ENCODE measurements at regions not wholly inside any gene's neighbourhood (a gene's known extent, or its start where the extent isn't known, plus 50 kb on each side); places are given as distances from the start of the nearest gene placed in this dataset.
"Not testable (repeated sequence)": the region's sequence is repeated elsewhere in the genome, so short reads cannot be mapped to it uniquely, and the experiment has no call there.

DNA sequence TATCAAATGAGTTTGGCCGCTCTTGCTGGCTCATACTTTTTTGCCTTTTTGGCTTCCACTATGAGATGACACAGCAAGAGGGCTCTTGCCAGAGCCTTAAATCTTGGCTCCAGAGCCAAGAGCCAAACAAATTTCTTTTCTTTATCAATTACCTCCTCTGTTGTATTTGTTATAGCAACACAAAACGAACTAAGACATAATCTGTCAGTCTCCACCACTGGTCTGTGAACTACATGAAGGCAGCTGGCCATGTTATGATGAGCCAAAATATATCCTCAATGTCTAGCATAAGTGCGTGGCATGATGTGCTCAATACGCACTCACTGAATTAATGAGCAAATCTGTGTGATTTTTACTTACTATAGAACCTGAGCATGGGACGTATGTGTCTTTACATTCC lies 220.0 kb upstream of the ZNF217 start:
- DNase-seq, result no peak

DNA sequence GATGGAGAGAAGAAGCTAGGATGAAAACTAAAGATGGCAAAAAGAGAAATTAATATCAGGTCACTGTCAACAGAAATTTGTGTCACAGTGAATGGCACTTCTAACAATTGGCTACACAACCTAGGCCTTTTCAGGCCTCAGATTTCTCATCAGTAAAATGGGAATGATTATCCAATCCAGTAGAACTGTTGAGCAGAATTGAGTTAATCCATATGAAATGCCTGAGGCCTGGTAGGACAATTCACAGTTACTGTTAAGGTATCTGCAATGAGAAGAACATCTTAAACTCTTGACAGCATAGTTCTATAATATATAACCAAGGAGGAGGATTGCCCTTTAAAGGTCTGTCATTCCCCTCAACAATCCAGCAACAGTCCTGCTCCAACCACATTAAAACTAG lies 217.9 kb upstream of the ZNF217 start:
- no peak for DNase-seq

DNA sequence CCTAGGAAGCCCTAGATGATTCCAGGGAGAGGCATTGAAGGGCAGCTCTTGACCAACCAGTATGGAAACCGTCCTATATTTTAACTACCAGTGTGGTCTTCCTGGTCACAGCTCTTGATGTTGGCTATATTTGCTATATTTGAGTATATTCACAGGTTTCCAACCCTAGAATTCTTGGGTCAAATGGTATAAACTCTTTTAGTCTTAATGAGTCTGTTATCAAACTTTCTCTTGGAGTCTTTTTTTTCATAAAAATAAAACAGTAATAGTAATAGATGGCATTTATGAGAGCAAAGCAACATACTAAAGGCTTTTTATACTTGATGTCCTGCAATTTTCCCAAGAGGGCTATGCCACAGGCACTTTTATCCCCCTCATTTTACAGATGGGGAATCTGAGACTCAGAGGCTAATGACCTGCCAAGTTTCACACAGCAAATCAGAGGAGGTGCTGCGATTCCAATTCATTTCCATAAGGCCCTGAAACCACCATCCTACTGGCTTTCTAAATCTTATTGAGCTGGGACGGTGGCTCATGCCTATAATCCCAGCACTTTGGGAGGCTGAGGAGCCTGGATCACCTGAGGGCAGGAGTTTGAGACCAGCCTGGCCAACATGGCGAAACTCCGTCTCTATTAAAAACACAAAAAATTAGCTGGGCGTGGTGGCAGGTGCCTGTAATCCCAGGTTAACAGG lies 217.2 kb upstream of the ZNF217 start:
- no peak for DNase-seq

DNA sequence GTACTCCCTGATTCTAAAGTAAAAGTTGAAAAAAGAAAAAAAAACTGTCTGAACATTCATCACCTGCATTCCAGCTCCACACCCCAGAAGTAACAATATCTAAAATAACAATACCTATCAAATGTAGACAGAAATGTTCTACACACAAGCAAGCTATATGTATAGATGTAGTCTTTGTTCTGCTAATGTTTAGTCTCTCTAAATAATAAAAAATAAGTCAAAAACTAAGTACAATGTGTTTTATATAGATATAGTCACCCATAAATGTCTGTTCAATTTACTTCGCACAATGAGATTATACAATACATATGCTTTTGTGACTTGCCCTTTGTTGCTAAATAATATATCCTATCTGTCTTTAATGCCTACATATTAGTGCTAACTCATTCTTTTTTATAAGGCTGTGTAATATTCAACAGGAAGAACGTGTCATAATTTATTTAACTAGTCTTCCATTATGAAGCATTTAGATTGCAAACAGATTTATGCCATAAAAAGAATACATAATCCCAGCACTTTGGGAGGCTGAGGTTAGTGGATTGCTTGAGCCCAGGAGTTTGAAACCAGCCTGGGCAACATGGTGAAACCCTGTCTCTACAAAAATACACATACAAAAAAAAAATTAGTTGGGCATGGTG lies 216.2 kb upstream of the ZNF217 start:
- no peak for DNase-seq

DNA sequence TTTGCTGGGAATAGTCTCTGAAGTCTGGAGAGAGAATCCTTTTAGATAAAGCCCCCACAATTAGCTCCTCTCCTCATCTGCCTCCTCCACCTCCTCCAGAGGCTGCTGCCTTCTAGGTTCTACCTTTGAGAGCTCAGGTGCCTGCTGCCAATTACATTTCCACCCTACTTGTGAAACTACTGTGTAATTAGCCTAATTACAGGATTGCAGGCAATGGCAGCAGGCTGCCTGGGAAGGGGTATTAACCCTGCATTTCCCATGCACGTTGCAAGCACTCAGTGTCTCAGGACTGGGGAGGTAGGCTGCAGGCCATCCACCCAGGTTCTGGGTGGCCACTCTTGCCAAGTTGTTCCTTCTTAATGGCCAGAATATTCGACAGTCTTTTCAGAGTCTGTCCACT lies 215.6 kb upstream of the ZNF217 start:
- DNase-seq, result no peak

DNA sequence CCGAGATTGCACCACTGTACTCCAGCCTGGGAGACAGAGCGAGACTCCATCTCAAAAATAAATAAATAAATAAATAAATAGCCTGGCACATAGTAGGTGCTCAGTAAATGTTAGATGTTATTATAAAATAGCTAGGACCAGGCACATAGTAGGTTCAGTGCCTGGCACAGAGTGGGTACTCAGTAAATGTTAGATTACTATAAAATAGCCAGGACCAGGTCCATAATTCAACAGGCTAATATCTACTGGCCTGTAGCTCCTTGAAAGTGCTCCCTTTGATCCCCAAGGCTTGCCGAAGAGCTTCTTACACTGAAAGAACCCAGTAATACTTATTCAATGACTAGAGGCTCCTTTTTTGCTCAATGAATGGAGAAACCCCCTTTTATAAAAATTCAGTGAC lies 215.1 kb upstream of the ZNF217 start:
- no peak for DNase-seq

DNA sequence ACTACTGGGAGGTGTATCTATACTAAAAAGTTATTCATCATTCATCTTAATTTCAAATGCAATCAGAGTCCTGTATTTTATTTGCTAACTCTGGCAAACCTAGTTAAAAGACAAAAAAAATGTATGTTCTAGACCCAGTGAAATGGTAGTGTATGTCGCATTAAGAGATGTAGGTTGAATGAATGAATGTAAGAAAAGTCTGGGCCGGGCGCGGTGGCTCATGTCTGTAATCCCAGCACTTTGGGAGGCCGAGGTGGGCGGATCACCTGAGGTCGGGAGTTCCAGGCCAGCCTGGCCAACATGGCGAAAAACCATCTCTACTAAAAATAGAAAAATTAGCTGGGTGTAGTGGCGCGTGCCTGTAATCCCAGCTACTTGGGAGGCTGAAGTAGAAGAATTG lies 214.7 kb upstream of the ZNF217 start:
- not testable (repeated sequence) for DNase-seq

DNA sequence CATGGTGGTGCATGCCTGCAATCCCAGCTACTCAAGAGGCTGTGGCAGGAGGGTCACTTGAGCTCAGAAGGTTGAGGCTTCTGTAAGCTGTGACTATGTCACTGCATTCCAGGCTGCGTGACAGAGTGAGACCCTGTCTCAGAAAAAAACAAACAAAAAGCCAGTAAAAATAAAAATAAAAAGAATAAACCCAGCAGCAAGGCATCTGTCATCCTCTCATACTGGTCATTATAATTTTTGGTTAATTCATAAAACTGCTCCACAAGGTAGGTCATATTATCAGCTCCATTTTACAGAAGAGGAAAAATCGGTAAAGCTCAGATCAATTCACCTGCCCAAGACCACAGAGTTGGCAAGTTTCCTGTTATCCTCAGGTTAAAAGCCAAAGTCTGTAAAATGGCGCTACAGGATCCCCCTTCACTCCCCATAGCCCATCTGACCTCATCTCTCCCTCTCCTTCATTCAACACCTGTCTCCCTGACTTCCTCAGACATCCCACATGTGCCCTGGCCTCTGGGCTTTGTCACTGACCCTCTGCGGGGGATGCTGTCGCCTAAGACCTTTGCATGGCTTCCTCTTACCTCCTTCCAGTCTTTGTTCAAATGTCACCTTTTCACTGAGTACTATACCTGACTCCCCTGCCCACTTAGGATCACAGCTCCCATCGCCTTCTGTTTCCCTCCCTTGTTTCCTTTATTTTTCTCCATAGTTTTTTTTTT lies 213.2 kb upstream of the ZNF217 start:
- DNase-seq, result no peak

DNA sequence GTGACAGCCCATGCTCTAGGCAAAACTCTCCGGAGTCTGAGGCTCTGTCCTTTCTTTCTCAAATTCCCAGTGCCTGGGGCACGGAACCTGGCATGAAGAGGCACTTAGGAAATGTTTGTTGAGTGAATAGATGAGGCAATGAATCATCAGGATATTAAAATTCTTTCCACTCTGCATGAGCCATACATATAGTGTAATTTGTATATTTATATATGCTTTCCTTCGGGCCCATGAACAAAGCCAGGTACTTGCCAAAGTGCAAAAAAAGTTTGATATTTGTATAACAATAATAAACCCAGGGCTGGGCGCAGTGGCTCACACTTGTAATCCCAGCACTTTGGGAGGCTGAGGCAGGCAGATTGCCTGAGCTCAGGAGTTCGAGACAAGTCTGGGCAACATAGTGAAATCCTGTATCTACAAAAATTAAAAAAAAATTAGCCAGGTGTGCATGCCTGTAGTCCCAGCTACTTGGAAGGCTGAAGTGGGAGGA lies 212.3 kb upstream of the ZNF217 start:
- DNase-seq, result peak; percentile 36

DNA sequence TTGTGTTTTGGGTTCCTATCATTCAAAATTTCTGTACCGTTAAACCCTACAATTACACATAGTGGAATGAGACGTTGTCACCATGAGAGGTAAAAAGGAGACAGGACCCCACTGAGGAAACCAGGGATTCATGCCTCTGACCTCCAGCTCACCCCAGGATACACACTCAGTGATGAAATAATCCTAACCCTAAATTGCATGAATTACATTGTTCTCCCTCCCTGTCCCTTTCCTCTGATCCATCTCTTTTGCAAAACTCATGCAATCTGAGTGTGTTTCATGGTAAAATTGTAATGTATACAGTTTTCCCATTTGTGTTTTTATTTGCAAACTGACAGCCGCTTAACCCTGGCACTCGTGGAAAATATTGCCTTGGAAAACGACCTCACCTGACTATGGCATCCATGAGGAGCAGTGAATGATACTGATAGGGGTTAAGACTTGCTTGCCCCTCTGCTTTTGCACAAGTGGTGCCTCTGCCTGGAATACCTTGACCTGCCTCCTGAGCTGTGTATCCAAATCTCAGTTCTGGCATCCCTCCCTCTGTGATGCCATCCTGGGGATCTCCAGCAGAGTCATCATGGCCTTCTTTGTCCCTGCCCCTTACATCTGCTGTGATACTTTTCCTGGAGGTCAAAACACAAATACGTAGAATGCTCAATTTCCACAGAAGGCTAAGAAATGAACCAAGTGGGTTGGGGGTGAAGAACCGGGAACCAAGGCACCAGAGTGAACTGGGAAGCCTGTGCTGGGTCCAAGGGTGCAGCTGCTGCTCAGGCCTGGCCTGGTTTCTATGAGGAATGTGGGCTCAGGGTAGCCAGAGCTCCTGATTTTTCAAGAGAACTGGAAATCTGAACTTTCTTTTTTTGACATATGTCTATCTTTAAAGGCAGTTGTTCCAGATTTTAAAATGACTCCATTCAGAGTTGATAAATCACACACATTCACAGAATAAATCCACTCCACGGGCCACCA lies 211.6 kb upstream of the ZNF217 start:
- no peak for DNase-seq

DNA sequence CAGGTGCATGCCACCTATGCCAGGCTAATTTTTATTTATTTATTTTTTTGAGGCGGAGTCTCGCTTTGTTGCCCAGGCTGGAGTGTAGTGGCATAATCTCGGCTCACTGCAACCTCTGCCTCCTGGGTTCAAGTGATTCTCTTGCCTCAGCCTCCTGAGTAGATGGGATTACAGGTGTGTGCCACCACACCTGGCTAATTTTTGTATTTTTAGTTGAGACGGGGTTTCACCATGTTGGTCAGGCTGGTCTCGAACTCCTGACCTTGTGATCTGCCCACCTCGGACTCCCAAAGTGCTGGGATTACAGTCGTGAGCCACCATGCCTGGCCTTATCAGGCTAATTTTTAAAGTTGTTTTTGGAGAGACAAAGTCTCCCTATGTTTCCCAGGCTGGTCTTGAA lies 210.7 kb upstream of the ZNF217 start:
- DNase-seq, result not testable (repeated sequence)

DNA sequence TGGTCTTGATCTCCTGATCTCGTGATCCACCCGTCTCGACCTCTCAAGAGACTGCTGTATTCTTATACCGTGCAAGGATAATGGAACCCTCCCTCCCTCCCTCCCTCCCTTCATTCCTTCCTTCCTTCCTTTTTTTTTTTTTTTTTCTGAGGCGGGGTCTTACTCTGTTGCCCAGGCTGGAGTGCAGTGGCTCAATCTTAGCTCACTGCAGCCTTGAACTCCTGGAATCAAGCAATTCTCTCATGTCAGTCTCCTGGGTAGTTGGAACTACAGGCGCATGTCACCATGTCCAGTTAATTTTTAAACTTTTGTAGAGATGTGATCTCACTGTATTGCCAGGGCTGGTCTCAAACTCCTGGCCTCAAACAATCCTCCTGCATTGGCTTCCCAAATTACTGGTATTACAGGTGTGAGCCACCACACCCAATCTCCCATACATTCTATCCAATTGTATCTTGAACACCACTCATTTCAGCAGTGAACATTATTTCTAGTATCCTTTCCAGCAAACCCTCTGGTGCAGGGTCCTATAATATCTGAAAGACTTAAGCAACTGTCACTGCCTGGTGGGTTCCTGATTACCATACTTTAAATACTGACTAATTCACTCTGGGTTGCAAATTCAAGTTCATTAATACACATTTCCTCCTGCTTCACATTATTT lies 210.0 kb upstream of the ZNF217 start:
- DNase-seq, result no peak

DNA sequence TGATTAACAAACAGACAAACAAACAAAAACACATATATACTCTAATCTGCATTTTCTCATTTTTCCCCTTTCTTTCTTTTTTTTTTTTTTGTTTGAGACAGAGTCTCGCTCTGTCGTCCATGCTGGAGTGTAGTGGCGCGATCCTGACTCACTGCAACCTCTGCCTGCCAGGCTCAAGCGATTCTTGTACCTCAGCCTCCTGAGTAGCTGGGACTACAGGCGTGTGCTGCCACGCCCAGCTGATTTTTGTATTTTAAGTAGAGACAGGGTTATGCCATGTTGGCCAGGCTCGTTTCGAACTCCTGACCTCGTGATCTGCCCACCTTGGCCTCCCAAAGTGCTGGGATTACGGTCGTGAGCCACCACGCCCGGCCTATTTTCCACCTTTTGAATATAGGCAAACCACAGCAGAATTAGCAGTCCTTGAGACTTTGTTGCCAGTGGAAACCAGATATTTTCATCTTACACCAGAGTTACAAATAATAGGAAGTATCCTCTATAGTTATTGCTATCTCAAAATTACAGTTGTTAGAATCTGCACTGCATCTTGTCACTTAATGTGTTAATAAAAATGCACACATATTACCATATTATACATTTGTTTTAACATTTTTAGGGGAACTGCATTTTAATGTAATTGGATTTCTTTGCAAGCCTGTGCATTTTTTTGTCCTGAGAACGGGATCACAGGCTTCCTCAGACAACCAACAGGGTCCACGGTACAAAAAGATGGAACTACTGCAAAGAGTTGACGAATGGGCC lies 208.2 kb upstream of the ZNF217 start:
- no peak for DNase-seq

DNA sequence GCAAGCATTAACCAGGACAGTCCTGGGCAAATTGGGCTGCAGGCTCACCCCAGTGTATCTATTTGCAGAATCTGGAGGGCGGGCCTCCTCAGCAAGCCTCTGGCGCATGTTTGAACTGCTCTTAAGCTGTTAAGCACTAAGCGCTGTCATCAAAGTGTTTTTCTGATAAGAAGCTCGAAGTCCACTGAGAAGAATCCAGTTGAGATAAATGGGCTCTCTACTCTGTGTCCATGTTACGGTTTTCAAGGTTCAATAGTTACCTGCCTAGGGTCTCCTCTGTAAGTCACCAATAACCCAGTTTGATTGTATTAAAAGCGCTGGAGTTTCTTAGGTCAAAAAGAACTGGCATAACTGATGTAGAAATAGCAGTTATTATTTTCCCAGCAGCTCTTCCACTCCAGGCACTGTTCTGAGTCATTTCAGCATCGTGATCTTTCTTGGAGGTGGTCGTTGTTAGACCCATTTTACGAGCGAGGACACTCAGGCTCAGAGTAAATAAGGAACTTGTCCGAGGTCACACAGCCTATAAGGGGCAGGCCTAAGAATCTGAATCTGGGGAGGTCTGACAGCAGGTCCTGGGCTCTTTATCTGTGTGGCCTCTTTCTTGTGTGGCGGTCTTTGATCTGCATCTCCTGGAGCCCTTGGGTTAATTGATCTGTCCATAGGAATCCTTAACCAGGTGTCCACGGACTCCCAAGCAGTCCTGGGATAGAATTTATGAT lies 207.4 kb upstream of the ZNF217 start:
- DNase-seq, result peak; percentile 59

DNA sequence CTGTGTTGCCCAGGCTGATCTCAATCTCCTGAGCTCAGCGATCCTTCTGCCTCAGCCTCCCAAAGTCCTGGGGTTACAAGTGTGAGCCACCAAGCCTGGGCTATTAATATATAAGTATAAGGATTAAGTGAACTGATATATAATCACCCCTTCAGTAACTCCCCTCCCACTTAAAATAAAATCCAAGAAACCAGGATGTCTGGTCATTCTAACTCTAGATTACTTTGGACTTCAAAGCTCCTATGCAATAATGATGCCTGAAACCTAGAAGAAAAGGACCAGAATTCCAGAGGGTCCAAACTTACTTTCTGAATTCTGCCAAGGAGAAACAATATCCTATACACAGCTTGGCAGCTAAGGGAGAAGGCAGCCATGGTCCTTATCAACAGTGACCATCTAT lies 206.8 kb upstream of the ZNF217 start:
- DNase-seq, result no peak

DNA sequence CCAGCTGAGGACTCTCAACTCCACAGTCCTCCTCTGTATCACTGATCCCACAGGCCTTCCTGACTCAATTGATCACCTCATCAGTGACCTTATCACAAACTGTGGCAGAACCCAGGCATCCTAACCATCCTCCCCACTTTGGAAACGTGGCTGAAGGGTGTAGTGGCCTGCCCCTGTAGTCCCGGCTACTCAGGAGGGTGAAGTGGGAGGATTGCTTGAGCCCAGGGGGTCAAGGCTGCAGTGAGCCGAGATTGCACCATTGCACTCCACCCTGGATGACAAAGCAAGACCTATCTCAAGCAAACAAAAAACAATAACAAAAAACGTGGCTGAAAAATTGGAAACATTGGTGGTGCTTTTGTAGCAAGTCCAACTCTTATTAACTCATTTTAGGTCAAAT lies 203.4 kb upstream of the ZNF217 start:
- DNase-seq, result no peak

DNA sequence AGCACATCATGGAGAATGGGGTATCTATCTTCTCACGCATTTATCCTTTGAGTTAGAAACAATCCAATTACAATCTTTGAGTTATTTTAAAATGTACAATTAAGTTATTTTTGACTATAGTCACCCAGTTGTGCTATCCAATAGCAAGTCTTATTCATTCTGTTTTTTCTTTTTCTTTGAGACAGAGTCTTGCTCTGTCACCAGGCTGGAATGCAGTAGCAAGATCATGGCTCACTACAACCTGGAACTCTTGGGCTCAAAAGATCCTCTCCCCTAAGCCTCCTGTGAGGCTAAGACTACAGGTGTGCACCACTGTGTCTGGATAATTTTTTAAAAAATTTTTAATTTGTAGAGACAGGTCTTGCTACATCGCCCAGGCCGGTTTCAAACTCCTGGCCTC lies 201.5 kb upstream of the ZNF217 start:
- DNase-seq, result no peak

DNA sequence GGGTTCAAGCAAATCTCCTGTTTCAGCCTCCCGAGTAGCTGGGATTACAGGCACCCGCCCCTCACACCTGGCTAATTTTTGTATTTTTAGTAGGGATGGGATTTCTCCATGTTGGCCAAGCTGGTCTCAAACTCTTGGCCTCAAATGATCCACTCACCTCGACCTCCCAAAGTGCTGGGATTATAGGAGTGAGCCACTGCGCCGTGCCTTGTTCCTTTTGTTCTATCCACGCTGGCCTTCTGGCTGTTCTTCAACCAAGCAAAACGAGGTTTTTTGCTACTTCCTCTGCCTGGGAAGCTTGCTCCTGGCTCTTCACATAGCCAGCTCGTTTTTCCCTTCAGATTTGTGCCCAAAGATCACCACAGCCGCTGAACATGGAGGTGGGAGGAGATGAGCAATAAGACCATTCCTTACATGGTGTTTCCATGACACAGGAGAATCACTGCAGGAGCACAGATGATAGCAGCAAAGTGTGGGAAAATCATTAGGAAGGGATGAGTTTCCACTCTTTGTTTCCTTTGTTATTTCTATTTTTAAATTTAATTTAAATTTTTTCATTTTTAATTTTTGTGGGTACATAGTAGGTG lies 201.0 kb upstream of the ZNF217 start:
- DNase-seq, result no peak

DNA sequence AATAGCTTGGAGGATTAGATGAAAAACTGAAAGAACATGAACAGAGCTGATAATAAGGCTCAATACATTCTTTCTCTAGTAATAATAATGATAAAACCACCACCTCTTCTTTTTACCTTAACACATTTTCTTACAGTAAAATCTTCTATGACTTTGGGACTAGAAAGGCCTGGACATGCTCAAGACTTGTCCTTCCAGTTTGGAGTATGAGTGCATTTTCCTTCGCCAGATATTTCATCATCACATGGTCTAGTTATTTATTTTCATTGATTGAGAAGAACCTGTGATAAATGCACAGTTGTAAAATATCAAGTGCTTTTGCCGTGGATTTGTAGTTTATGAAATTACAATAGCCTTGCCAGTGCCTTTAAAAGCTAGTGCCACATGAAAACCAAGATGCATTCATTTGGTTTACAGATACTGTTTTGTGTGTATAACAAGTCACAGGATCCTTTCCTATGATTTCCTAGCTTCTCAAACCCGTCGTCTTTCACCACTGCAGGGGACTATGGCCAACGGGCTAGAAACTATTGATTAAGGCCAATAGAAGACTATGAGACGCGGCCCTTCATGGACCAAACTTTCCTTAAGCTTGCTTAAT lies 200.2 kb upstream of the ZNF217 start:
- no peak for DNase-seq

DNA sequence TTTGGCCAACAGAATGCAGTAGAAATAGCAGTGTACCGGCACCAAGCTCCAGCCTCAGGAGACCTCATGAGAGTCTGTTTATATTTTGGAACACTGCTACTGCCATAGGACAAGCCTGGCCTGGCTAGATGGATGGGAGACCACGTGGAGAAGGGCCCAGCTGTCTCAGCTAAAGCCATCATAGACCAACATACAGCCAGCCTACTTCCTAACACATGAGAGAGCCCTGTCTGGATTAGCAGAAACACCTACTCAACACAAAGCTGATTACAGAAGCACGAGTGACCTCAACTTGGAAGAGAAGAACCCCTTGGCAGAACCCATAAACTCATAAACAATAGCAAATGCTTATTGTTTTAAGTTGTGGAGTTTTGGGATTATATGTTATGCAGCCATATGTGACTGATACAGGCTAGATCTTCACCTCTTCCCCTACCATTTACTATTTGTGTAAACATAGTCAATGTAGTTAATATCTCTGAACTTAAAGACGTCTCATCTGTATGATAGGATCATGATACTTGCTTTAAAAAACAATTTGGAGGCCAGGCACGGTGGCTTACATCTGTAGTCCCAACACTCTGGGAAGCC lies 199.4 kb upstream of the ZNF217 start:
- DNase-seq, result no peak

Measured in DMS53 (cell line).